Type B pancreatic cell (in vitro differentiated cells): ENCODE measurements at regions not wholly inside any gene's neighbourhood (a gene's known extent, or its start where the extent isn't known, plus 50 kb on each side); places are given as distances from the start of the nearest gene placed in this dataset.

Source experiments
- DNase-seq: peaks from one replicate; pipeline ENCODE4 v3.0.0; 2021; ENCODE audit warnings: mixed read lengths; ENCODE audit not compliant: unreplicated experiment; ENCODE audit errors: extremely low spot score
- H3K27ac Mint-ChIP-seq: 2 replicates; pipeline ENCODE4 v1.8.0; 2021; ENCODE audit warnings: mild to moderate bottlenecking, mixed read lengths
- H3K27me3 Mint-ChIP-seq: 2 replicates; pipeline ENCODE4 v1.8.0; 2021; ENCODE audit warnings: mixed read lengths
- H3K36me3 Mint-ChIP-seq: 2 replicates; pipeline ENCODE4 v1.8.0; 2021; ENCODE audit warnings: mixed read lengths
- H3K4me1 Mint-ChIP-seq: one replicate; pipeline ENCODE4 v1.8.0; 2021; ENCODE audit warnings: mixed read lengths; ENCODE audit not compliant: unreplicated experiment
- H3K4me3 Mint-ChIP-seq: 2 replicates; pipeline ENCODE4 v1.8.0; 2021; ENCODE audit warnings: mild to moderate bottlenecking, mixed read lengths
- H3K9me3 Mint-ChIP-seq: 2 replicates; pipeline ENCODE4 v1.8.0; 2021; ENCODE audit warnings: mixed read lengths
- TF ChIP-seq, protein P1 (sequence below): fragments of 200-600 bp; sonication (generic); conservative IDR thresholded peaks from 2 replicates; pipeline ENCODE4 v1.5.0; 2021; ENCODE audit warnings: antibody characterized with exemption, mild to moderate bottlenecking

DNA sequence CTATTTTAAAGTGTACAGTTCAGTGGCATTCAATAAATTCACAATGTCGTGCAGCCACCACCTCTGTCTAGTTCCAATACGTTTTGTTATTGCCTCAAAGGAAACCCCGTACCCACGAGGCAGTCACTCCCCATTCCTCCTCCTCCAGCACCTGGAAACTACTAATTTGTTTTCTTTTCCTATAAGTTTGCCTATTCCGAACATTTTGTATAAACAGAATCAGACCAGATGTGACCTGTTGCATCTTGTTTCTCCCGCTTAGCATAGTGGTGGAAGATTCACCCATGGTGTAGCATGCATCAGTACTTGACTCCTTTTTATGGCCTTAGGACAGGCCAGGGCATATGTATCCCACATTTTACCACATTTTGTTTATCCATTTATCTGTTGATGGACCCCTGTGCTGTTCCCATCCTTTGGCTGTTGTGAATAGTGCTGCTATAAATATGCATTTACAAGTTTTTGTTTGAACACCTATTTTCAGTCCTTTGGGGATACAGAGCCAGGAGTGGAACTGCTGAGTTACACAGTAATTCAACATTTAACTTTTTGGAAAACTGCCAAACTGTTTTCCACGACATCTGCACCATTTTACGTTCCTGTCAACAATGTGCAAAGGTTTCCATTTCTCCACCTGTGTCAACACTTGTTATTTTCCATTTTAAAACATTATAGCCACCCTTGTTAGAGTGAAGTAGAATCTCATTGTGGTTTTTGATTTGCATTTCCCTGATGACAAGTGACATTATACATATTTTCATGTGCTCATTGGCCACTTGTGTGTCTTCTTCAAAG, 57.8 kb upstream of the STX18 start:
- Mint-ChIP-seq H3K36me3 (peaks cover 7% of the 10 kb centered on the region), H3K9me3 (peaks cover 3% of the 10 kb centered on the region), H3K27ac (no peak overlapping the region), H3K4me3 (no peak overlapping the region), H3K4me1 (peaks cover 6% of the 10 kb centered on the region), H3K27me3 (no peaks in the 10 kb centered on the region)
- TF ChIP-seq, protein P1, sequence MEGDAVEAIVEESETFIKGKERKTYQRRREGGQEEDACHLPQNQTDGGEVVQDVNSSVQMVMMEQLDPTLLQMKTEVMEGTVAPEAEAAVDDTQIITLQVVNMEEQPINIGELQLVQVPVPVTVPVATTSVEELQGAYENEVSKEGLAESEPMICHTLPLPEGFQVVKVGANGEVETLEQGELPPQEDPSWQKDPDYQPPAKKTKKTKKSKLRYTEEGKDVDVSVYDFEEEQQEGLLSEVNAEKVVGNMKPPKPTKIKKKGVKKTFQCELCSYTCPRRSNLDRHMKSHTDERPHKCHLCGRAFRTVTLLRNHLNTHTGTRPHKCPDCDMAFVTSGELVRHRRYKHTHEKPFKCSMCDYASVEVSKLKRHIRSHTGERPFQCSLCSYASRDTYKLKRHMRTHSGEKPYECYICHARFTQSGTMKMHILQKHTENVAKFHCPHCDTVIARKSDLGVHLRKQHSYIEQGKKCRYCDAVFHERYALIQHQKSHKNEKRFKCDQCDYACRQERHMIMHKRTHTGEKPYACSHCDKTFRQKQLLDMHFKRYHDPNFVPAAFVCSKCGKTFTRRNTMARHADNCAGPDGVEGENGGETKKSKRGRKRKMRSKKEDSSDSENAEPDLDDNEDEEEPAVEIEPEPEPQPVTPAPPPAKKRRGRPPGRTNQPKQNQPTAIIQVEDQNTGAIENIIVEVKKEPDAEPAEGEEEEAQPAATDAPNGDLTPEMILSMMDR: no peak
- no peak for DNase-seq

DNA sequence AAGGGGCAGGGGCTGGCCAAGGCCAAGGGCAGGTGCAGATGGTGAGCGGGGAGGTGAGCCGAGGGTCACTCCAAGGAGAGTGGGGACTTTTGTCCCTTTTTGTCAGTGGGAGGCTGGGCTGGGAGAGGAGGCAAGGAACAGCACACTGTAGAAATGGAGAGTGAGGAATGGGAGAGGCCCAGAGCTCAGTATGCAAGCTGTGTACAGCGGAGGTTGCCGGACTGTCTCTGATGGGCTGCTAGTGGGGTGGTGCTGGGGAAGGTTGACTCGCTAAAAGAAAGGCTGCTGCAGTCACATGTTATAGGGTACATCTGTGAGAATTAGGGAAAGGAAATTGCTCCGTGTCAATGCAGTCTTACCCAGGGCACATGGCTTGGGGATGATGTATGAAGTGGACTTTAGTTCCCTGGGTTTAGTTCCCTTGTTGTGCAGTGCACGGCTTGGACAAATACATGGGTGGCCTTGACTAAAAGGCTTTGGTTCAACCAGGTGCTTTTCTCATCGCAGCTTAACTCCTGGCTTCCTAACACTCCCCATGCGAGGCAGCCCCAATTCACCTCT, 57.1 kb upstream of the STX18 start:
- peaks cover 5% of the 10 kb centered on the region for H3K9me3 Mint-ChIP-seq
- H3K4me3 Mint-ChIP-seq: no peak overlapping the region
- peaks cover 10% of the 10 kb centered on the region for H3K36me3 Mint-ChIP-seq
- TF ChIP-seq, protein P1: no peak
- H3K27me3 Mint-ChIP-seq: no peaks in the 10 kb centered on the region
- peaks cover 6% of the 10 kb centered on the region for H3K4me1 Mint-ChIP-seq
- DNase-seq: no peak
- H3K27ac Mint-ChIP-seq: no peak overlapping the region

DNA sequence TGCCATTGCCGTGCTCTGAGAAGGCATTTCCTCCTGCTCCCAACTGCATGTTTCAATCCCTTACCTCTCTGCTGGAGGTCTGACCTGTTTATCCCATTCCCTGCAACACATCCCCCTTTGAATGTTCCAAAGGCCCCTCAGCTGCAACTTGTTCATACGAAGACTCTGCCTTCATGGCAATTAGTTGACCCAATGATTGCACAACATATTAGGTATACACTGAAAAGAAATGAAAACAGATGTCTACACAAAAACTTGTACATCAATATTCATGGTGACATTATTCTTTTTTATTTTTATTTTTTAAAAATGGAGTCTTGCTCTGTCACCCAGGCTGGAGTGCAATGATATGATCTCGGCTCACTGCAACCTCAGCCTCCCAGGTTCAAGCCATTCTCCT, 54.9 kb upstream of the STX18 start:
- H3K9me3 Mint-ChIP-seq: peaks cover 5% of the 10 kb centered on the region
- peaks cover 15% of the 10 kb centered on the region for H3K4me1 Mint-ChIP-seq
- no peak for DNase-seq
- H3K27ac Mint-ChIP-seq: no peak overlapping the region
- peaks cover 14% of the 10 kb centered on the region for H3K36me3 Mint-ChIP-seq
- no peaks in the 10 kb centered on the region for H3K27me3 Mint-ChIP-seq
- TF ChIP-seq, protein P1: no peak
- no peak overlapping the region for H3K4me3 Mint-ChIP-seq

DNA sequence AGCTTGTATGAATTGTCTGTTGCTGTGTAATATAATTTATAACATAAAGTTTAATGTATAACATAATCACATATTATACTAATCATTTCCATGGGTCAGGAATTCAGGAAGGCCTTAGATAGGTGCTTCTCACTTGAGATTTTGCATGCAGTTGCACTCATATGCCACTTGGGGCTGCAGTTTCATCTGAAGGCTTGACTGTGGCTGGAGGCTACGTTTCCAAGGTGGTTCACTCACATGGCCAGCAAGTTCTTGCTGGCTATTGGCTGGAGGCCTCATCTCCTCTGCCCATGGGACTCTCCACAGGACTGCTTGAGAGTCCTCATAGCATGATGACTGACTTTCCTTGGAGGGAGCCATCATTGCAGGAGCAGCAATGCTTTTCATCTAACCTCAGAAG, 53.4 kb upstream of the STX18 start:
- Mint-ChIP-seq H3K27me3 (no peaks in the 10 kb centered on the region), H3K4me3 (no peak overlapping the region), H3K9me3 (peaks cover 5% of the 10 kb centered on the region), H3K27ac (no peak overlapping the region), H3K4me1 (peaks cover 28% of the 10 kb centered on the region), H3K36me3 (peaks cover 14% of the 10 kb centered on the region)
- DNase-seq: no peak
- TF ChIP-seq, protein P1: peak; percentile 58

DNA sequence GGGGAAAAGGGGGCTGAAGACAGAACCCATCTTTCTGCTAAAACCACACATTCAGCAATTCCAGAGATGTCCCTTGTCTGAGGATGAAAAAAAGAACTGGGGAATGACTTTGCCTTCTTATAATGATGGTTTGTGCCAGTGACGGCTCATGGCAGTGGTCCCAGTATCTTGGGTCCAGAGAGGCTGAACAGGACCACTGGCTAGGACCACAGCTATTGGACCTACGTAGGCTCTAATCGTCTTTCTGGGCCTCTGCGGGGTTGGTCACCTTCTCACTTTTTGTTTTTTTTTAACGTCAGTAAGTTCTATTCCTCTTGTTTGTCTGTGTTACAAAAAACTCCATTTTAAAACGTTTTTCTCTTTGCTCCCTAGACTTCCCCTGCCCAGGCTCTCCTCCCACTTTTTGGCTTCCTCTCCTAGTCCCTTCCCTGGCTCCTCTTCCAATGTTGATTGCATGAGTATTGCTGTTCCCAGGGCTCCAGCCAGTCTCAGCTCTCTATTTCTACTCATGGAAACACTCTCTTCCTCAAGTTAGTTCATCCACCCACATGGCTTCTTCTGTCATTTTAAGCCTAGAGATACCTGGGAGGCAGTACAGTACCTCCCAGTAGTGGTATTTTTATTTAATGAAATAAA, 52.6 kb upstream of the STX18 start:
- Mint-ChIP-seq H3K27ac (no peak overlapping the region), H3K4me3 (no peak overlapping the region), H3K4me1 (peaks cover 29% of the 10 kb centered on the region), H3K36me3 (peaks cover 14% of the 10 kb centered on the region), H3K27me3 (no peaks in the 10 kb centered on the region), H3K9me3 (peaks cover 5% of the 10 kb centered on the region)
- TF ChIP-seq, protein P1: no peak
- DNase-seq: no peak
